Naive thymus-derived CD8-positive, alpha-beta T cell (primary cell): ENCODE measurements at regions not wholly inside any gene's neighbourhood (a gene's known extent, or its start where the extent isn't known, plus 50 kb on each side); places are given as distances from the start of the nearest gene placed in this dataset.

Experiments used
- ATAC-seq, 2 donors: fragments of 150-1000 bp; cut with Tn5 transposase in 1 of 2; sonication (Bioruptor Pico), chemical (Tn5 transposase) in 1 of 2; 1 replicate in 1 of 2; 2 replicates in 1 of 2; pipeline ENCODE4 v1.10.0; 2021; ENCODE audit warnings: mild to moderate bottlenecking in 2 of 2, moderate library complexity in 2 of 2
- POLR2A ChIA-PET: fragments of 350-600 bp; sonication (Branson Sonifier 250); formaldehyde crosslinking; loops from one replicate; lab custom pipeline; 2021; ENCODE audit warnings: antibody characterized with exemption; lab: Charles Lee
- DNase-seq, 10 donors: peaks; one replicate each; pipeline versions ENCODE4 v3.0.0 to v3.0.0-alpha.2; 2020 to 2022
- H3K27ac Mint-ChIP-seq, 10 donors: one replicate each; pipeline ENCODE4 v1.8.0; 2020 to 2022; ENCODE audit warnings: mild to moderate bottlenecking in 10 of 10, mixed read lengths in 10 of 10, moderate library complexity in 4 of 10, inconsistent platforms in 1 of 10
- H3K27me3 Mint-ChIP-seq, 5 donors: one replicate each; pipeline ENCODE4 v1.8.0; 2021 to 2022; ENCODE audit warnings: mixed read lengths in 5 of 5
- H3K36me3 Mint-ChIP-seq, 3 donors: one replicate each; pipeline ENCODE4 v1.8.0; 2020 to 2022; ENCODE audit warnings: mixed read lengths in 3 of 3, mild to moderate bottlenecking in 2 of 3, inconsistent platforms in 1 of 3
- H3K4me1 Mint-ChIP-seq, 4 donors: one replicate each; pipeline ENCODE4 v1.8.0; 2021 to 2022; ENCODE audit warnings: mixed read lengths in 4 of 4
- H3K4me3 Mint-ChIP-seq, 10 donors: one replicate each; pipeline ENCODE4 v1.8.0; 2020 to 2022; ENCODE audit warnings: mild to moderate bottlenecking in 10 of 10, mixed read lengths in 10 of 10, moderate library complexity in 6 of 10, inconsistent platforms in 1 of 10
- H3K9me3 Mint-ChIP-seq, 9 donors: one replicate each; pipeline ENCODE4 v1.8.0; 2020 to 2022; ENCODE audit warnings: mixed read lengths in 9 of 9, mild to moderate bottlenecking in 3 of 9, inconsistent platforms in 1 of 9, moderate library complexity in 1 of 9

DNA sequence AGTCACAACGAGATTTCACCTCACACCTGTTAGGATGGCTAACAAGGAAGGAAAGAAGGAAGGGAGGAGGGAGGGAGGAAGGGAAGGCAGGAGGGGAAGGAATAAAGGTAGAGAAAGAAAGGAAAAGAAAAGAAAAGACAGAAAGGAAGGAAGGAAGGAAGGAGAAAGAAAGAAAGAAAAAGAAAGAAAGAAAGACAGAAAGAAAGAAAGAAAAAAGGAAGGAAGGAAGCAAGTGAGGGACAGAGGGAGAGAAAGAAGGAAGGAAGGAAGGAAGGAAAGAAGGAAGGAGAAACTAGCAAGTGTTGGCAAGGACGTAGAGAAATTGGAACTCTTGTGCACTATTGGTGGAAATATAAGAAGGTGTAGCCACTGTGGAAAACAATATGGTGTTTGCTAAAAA is 52.2 kb downstream of the CCDC185 start:
- POLR2A ChIA-PET = no interaction called here
- DNase-seq (no peak), ATAC-seq (no peak)
- no peak overlapping the region for H3K4me3 Mint-ChIP-seq
- H3K9me3 Mint-ChIP-seq = peaks cover 0 to 64% (median 21%) of the 10 kb centered on the region in 9 donors
- H3K36me3 Mint-ChIP-seq = peaks cover 0 to 17% (median 8%) of the 10 kb centered on the region in 3 donors
- peaks cover 6 to 14% (median 8%) of the 10 kb centered on the region in 5 donors for H3K27me3 Mint-ChIP-seq
- peak overlapping the region in 1 of 10 donors; percentile 68 for H3K27ac Mint-ChIP-seq
- H3K4me1 Mint-ChIP-seq = no peaks in the 10 kb centered on the region

- H3K27ac Mint-ChIP-seq = no peak overlapping the region
- no peak for DNase-seq
- H3K27me3 Mint-ChIP-seq = no peaks in the 10 kb centered on the region
- POLR2A ChIA-PET = no interaction called here
- no peaks in the 10 kb centered on the region for H3K36me3 Mint-ChIP-seq
- no peak overlapping the region for H3K4me3 Mint-ChIP-seq
- ATAC-seq = no peak
- H3K9me3 Mint-ChIP-seq = peaks cover 0 to 6% (median 0%) of the 10 kb centered on the region in 9 donors
- no peaks in the 10 kb centered on the region for H3K4me1 Mint-ChIP-seq
These were observed 60.7 kb downstream of the CCDC185 start for GRCh38 chr1:223453902-223454301.

DNA sequence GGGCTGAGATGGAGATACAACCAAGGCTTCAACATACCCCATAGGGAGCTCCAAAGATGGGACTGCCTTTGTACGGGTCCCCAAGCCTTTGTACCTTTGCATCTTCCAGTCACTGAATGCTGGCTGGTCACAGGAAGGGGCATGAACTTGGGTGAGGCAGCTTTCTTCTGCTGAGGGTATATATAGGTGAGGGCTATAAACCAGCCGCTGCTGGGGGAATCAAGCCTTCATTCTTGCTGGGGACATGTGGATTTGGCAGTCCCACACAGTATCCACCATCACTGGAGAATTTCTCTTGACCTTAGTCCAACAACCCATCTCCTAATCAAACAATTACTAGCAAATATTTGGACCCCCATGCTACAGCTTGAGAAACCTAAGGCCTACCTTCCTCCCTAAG is 61.7 kb downstream of the CCDC185 start:
- Mint-ChIP-seq H3K4me1 (no peaks in the 10 kb centered on the region), H3K27me3 (no peaks in the 10 kb centered on the region), H3K9me3 (peaks cover 0 to 4% (median 0%) of the 10 kb centered on the region in 9 donors), H3K4me3 (no peak overlapping the region), H3K27ac (no peak overlapping the region), H3K36me3 (no peaks in the 10 kb centered on the region)
- DNase-seq (no peak), ATAC-seq (no peak)
- POLR2A ChIA-PET = no interaction called here

DNA sequence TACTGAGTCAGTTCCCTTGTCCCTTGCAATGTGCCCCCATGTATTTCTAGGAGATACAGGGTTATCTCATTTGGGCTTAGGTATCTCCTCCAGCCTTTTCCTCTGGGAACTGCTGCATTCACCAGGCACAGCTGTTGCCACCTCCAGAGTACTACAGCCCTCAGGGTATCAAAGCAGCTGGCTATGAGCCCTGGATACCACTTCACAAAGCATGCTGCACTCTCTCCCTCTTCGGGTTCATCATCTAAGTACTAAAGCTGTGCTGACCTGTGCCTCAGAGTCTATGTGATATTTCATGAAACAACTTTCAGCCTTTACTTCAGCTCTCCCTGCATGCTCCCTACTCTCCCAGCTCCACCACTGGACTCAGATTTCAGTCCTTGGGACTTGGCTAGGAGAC is 62.3 kb downstream of the CCDC185 start:
- Mint-ChIP-seq H3K9me3 (peaks cover 0 to 4% (median 0%) of the 10 kb centered on the region in 9 donors), H3K27ac (no peak overlapping the region), H3K36me3 (no peaks in the 10 kb centered on the region), H3K4me1 (no peaks in the 10 kb centered on the region), H3K4me3 (no peak overlapping the region), H3K27me3 (no peaks in the 10 kb centered on the region)
- POLR2A ChIA-PET = no interaction called here
- ATAC-seq = no peak
- no peak for DNase-seq

- peaks cover 0 to 5% (median 0%) of the 10 kb centered on the region in 5 donors for H3K27me3 Mint-ChIP-seq
- H3K4me1 Mint-ChIP-seq = peaks cover 0 to 2% (median 0%) of the 10 kb centered on the region in 4 donors
- no peak overlapping the region for H3K27ac Mint-ChIP-seq
- DNase-seq (no peak), ATAC-seq (no peak)
- H3K4me3 Mint-ChIP-seq = no peak overlapping the region
- POLR2A ChIA-PET = no interaction called here
- H3K36me3 Mint-ChIP-seq = no peaks in the 10 kb centered on the region
- peaks cover 0 to 6% (median 0%) of the 10 kb centered on the region in 9 donors for H3K9me3 Mint-ChIP-seq
These were observed 63.5 kb downstream of the CCDC185 start for GRCh38 chr1:223456747-223457146.

DNA sequence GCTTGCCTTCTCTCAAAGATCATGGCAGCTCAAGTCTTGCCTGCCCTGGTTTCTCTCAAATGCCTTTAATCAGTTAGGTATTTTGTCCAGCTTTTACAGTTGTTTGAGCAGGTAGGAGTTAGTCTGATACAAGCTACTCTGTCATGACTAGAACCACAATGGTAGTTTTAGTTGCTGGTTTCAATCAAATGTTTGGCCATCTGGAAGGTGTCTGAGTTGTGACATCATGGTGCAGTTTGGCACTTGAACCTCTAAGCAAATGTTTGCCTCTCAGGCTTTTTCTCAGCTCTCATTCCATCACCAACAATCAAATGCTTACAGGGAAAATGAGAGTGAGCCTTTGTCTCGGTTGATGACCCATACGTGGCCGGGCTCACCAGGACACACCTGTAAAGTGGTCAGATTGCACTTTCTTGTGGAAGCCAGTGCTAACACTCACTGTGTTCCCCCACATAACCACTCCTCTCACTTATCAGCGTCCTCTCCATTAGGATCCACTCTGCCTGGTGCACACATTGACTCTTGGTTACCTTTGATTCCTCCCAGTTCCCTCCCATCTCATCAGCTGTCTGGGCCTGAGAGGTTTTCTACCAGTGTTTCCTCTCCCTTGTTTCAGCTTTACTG is 67.5 kb downstream of the CCDC185 start:
- Mint-ChIP-seq H3K4me3 (no peak overlapping the region), H3K36me3 (no peaks in the 10 kb centered on the region), H3K4me1 (peaks cover 0 to 2% (median 0%) of the 10 kb centered on the region in 4 donors), H3K9me3 (peaks cover 0 to 2% (median 0%) of the 10 kb centered on the region in 9 donors), H3K27me3 (peaks cover 0 to 5% (median 0%) of the 10 kb centered on the region in 5 donors), H3K27ac (no peak overlapping the region)
- no peak for ATAC-seq
- POLR2A ChIA-PET = no interaction called here
- DNase-seq = no peak

DNA sequence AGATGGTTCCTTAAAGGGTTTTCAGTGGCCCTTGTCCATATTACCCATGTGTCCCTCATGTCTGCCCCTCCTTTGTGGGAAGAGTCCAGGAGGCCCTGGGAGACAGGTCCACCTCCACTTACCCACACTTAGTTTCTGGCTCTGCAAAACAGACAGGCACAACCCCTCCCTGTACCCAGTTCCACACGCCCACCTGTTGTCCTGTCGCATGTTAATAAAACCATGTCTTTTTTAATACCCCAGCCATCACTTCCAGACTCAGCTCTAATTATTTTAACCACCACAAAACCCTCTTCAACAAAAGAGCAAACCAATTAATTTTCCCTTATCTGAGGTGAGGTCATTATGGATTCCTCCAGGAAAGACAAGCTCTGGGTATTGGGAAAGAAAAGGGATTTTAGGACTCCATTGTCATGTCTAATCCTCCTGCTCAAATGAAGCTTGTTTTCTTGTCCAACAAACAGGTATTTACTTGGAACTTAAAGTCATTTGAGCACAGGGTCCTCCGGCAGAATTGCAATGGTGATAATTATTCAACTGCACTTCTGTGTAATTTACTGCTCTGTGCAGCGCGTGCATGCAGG is 68.9 kb downstream of the CCDC185 start:
- no peak for DNase-seq
- Mint-ChIP-seq H3K27ac (no peak overlapping the region), H3K9me3 (peaks cover 0 to 2% (median 0%) of the 10 kb centered on the region in 9 donors), H3K4me1 (peaks cover 0 to 2% (median 0%) of the 10 kb centered on the region in 4 donors), H3K4me3 (no peak overlapping the region), H3K27me3 (peaks cover 0 to 5% (median 0%) of the 10 kb centered on the region in 5 donors), H3K36me3 (no peaks in the 10 kb centered on the region)
- POLR2A ChIA-PET = interaction anchor here (0.6 kb wide), 1 partner anchor 535 kb away, joined by 4 read pairs; no protein-coding TSS in a partner anchor
- ATAC-seq = no peak

DNA sequence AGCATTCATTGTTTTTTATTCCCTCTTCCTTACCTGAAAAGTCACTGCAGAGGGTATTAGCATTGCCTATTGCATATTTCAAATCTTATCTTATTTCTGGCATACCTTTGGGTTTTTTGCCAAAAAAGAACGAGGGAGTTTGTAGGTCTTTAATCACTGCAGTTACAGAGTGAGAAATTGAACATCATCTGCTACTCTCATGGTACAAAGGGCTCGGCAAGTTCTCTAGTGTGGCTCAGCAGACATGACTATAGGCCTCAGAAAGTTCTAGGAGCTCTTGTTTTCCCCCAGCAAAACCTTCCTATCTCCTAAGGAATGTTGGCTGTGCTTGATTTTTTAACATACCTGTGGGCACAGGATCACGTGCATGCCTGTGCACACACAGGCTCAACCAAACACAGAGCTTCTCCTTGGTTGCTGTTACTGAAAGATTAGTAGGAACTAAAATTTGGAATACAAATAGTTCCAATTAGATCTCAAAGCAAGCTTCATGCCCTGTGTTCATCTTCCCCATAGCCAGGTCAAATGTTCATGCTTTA is 69.7 kb downstream of the CCDC185 start:
- POLR2A ChIA-PET = no interaction called here
- H3K4me3 Mint-ChIP-seq = no peak overlapping the region
- peaks cover 0 to 5% (median 0%) of the 10 kb centered on the region in 5 donors for H3K27me3 Mint-ChIP-seq
- H3K9me3 Mint-ChIP-seq = peaks cover 0 to 2% (median 0%) of the 10 kb centered on the region in 9 donors
- DNase-seq (no peak), ATAC-seq (no peak)
- no peak overlapping the region for H3K27ac Mint-ChIP-seq
- H3K4me1 Mint-ChIP-seq = peaks cover 0 to 2% (median 0%) of the 10 kb centered on the region in 4 donors
- no peaks in the 10 kb centered on the region for H3K36me3 Mint-ChIP-seq

GRCh38 chr1:223466151-223466550 is 72.9 kb downstream of the CCDC185 start:
- ATAC-seq = no peak
- H3K4me1 Mint-ChIP-seq = peaks cover 0 to 2% (median 0%) of the 10 kb centered on the region in 4 donors
- DNase-seq = no peak
- H3K36me3 Mint-ChIP-seq = no peaks in the 10 kb centered on the region
- POLR2A ChIA-PET = no interaction called here
- H3K4me3 Mint-ChIP-seq = no peak overlapping the region
- no peak overlapping the region for H3K27ac Mint-ChIP-seq
- peaks cover 0 to 4% (median 0%) of the 10 kb centered on the region in 5 donors for H3K27me3 Mint-ChIP-seq
- peaks cover 0 to under 1% (median 0%) of the 10 kb centered on the region in 9 donors for H3K9me3 Mint-ChIP-seq

- ATAC-seq (no peak), DNase-seq (no peak)
- Mint-ChIP-seq H3K27me3 (peaks cover 0 to 10% (median 6%) of the 10 kb centered on the region in 5 donors), H3K27ac (no peak overlapping the region), H3K4me3 (no peak overlapping the region), H3K9me3 (no peaks in the 10 kb centered on the region), H3K36me3 (no peaks in the 10 kb centered on the region), H3K4me1 (no peaks in the 10 kb centered on the region)
- POLR2A ChIA-PET = interaction anchor here (0.5 kb wide), 1 partner anchor 108 kb away, joined by 4 read pairs; the partner anchor contains the start of gene SUSD4
These were observed 78.4 kb downstream of the CCDC185 start for GRCh38 chr1:223471566-223471965.

GRCh38 chr1:223472057-223472456 is 78.8 kb downstream of the CCDC185 start:
- no peaks in the 10 kb centered on the region for H3K4me1 Mint-ChIP-seq
- DNase-seq (no peak), ATAC-seq (no peak)
- peaks cover 4 to 15% (median 11%) of the 10 kb centered on the region in 5 donors for H3K27me3 Mint-ChIP-seq
- H3K36me3 Mint-ChIP-seq = no peaks in the 10 kb centered on the region
- no peaks in the 10 kb centered on the region for H3K9me3 Mint-ChIP-seq
- peak overlapping the region in 1 of 10 donors; percentile 56 for H3K27ac Mint-ChIP-seq
- POLR2A ChIA-PET = no interaction called here
- H3K4me3 Mint-ChIP-seq = no peak overlapping the region

- Mint-ChIP-seq H3K9me3 (no peaks in the 10 kb centered on the region), H3K4me1 (peaks cover 0 to 4% (median 0%) of the 10 kb centered on the region in 4 donors), H3K36me3 (no peaks in the 10 kb centered on the region), H3K27me3 (peaks cover 13 to 31% (median 26%) of the 10 kb centered on the region in 5 donors), H3K4me3 (no peak overlapping the region), H3K27ac (no peak overlapping the region)
- DNase-seq (no peak), ATAC-seq (no peak)
- POLR2A ChIA-PET = no interaction called here
These were observed 80.6 kb downstream of the CCDC185 start for GRCh38 chr1:223473601-223474344.

- DNase-seq = no peak
- no peak for ATAC-seq
- Mint-ChIP-seq H3K27me3 (peaks cover 13 to 34% (median 26%) of the 10 kb centered on the region in 5 donors), H3K4me3 (no peak overlapping the region), H3K9me3 (no peaks in the 10 kb centered on the region), H3K27ac (no peak overlapping the region), H3K36me3 (no peaks in the 10 kb centered on the region), H3K4me1 (peaks cover 0 to 4% (median under 1%) of the 10 kb centered on the region in 4 donors)
- POLR2A ChIA-PET = no interaction called here
These were observed 81.6 kb downstream of the CCDC185 start for GRCh38 chr1:223474804-223475203.
